DMS 273 treated with DMSO at 0.1 percent for 48 hours (cell line): ENCODE measurements at regions not wholly inside any gene's neighbourhood (a gene's known extent, or its start where the extent isn't known, plus 50 kb on each side); places are given as distances from the start of the nearest gene placed in this dataset.

Source experiments
- DNase-seq: peaks from one replicate; lab custom pipeline; 2025; lab: John Stamatoyannopoulos, UW

DNA sequence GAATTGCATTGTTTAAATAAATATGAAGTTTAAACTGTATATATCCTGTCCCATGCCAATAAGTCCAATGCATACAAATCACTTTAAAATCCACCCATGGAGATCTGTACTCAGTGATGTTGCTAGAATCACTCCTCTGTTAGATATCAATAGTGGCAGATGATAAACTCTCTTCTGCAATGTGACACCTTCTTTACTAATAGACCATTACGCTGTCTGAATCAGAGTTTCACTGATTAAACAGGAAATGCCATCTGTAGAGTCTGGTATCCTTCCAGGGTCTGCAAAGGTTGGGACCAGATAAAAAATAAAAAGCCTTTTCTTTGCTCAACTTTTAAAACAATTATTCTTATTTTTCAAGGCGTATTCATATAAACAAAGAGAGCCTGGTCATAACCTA, 134.5 kb downstream of the EDN3 start:
- peak; percentile 49 for DNase-seq

DNA sequence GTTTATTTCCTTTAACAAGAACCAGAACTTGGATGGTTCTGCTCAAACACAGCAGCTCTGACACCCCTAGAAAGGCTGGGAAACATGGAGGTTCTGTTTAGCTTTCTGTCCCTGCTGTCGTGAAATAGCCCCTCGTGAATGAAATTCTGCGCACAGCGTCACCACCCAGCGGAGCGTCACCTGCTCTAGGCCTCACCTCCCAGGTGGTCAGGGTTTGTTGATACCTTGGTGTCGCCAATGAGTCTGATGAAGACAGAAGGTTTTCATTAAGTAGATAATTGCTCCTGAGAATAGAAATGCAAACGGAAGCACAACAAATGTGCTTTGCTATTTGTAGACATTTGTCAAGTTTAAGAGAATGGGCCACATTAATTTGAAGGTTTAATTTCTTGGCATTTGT, 135.1 kb downstream of the EDN3 start:
- no peak for DNase-seq

DNA sequence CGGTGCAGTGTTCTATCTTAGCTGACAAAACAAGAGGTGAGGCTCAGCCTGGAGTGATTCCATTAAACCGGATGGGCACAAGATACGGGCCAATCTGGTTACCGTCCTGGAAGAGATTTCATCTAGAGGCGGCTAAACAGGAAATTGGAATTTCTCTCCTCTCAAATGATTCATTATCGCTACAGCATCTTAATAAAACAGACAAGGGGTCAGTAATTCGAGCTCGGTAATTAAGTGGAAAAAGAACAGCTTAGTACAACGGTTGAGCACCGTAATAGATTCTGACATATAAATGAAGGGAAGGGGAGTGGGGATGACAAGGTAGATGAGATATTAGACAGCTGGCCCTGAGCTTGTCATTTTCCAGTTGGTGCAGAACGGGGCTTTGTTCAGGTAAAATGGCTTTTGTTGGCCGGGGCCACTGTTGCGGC, 137.2 kb downstream of the EDN3 start:
- no peak for DNase-seq

DNA sequence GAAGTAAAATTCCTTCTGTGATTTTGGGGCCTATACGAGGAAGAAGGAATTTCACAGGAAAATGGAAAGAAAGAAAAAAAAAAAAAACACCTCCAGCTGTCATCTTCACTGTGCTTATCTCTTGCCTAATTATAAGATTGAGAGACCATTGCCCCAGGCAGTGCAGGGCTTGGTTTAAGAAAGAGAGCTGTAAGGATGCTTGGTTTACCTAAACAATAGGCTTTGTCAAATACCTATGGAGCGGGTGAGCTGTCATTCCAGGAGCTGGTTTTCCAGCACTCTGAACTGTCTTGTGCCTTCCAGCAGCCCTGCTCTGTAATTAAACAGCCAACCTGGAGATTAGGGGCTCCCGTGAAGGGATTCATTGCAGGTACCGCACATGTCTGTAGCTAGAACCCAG, 137.8 kb downstream of the EDN3 start:
- DNase-seq, result no peak

DNA sequence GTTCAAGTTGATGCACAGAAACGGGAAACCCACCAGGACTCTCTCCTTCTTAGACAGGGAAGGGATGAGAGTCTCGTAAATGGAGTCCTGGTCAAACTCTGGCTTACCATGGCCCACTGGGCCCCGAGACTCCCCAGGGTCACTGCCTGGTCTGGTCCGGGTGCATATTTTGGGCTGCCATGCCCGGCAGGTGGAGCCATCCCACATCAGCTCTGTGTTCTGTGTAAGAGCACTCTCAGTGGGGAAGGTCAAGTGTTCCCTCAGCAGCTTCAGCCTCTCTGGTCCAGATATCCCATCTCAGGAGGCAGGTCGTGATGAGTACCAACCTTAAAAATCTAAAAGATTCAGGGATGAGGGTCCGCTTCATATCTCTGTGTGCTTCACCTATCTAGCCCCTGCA, 138.8 kb downstream of the EDN3 start:
- no peak for DNase-seq

GRCh38 chr20:59441306-59441705, 140.9 kb downstream of the EDN3 start:
- no peak for DNase-seq

DNA sequence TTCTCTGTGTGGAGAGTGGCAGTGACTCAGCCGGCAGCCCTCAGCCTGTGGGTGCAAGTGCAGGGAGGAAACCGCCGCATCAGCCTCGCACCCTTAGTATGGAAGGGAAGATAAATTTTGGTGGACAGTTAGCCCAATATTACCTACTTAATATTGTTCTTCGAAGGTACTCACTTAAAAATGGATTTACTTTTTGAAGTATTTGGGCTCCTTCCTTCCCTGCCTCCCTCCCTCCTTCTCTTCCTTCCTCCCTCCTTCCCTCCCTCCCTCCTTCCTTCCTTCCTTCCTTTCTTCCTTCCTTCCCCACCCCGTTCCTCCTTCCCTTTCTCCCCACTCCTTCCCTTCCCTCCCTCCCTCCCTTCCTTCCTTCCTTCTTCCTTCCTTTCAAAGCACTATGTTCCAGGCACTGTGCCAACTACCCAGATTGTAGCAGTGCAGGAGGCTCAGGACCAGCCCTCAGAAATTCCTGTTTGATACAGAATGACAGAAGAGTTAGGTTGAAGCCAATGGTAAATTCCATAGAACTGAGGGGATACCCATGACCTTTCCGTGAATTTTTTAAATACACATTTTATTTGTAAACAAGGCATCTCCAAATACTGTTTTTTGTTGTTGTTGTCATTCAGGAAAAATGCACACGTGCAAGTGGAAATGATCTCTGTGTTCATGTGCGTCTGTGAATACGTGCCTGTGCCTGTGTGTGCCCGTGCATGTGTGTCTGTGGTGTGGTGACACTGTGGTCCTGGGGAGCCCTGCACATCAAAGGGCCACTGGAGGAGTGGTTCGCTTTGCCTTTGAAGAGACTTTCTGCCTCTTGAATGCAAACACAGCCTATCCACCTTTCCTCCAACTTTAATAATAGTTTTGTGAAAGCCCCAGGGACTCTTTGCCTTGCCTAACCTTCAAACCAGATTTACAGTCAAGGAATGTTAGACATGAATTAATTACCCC, 141.7 kb downstream of the EDN3 start:
- DNase-seq, result peak; percentile 41

DNA sequence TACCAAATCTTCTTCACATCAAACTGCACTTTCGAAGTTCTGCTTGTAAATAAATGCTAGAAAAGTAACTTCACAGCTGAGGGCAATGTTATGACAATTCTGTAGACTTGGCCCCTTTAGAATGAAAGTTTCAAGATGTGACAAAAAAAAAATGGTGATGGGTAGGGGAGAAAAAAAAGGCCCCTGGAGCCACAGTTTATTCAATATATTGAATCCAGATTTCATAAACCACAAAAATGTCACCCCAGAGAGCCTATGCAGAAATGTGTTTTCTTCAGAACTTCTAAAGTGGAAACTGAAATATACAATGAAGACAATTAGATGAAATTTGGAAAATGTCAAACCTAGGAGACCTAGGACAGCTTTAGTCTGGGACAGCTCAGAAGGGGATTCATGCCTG, 143.1 kb downstream of the EDN3 start:
- no peak for DNase-seq

DNA sequence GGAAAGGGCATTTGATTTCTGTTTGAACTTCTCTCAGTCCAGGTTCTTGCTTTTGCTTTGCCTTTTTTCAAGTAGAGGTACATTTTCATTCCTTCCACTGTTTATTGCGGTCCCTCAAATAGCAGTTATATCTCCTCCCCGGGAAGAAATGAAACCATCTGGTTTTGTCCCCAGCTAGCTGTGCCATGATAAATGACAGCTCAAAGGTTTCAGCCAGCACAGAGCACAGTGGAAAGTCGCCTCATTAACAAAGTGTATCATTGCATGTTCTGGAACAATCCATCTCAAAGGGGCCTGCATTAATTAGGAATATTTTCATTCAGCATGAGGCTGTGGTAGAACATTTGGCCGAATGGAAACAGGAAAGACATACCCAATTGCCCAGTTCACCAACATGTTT, 146.0 kb downstream of the EDN3 start:
- no peak for DNase-seq

DNA sequence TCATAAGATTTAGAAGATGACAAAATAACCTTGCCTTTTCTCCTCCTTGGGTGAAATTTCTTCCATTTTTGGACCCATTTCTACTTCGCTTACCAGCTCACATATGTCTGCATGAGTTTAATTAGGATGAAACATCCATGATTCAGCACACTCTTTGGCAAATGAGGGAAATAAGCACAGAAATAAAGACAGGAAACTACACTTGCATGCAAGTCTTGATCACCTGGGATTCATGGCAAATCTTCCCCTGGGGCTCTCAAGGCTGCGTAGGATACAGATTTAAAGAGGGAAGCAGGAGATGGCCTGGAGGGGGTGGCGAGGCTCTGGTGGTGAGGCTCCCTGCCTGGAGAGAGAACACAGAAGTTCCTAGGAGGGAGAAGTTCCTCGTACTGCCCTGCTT, 147.8 kb downstream of the EDN3 start:
- no peak for DNase-seq

- DNase-seq, result no peak
Measured at GRCh38 chr20:59448851-59449444, 148.5 kb downstream of the EDN3 start.

DNA sequence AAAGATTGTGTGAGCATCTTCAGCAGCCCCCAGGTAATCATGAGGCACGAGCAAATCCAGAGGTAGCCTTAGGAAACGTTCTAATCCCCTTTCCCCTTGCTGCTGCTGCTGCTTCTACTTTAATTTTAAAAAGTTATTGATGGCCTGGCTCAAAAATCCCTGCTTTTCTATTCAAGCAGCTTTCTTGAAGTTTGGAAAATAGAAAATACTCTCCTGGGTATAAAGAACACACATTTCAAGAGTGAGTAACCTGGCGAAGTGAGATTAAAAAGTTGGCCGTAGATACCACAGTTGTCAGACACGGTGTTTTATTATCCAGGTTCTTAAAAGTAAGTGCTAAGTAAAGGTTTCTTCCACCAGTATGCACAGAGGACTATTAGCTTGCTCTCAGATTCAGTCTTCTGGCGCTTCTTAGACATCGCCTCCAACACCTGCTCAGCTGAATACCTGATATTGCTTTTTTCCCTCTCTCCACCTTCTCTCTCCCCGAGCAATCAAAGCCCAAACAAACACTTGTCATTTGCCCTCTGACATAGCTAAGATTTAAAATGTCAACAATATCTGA, 150.7 kb downstream of the EDN3 start:
- DNase-seq, result no peak

- DNase-seq, result no peak
Measured at GRCh38 chr20:59451641-59452040, 151.2 kb downstream of the EDN3 start.

DNA sequence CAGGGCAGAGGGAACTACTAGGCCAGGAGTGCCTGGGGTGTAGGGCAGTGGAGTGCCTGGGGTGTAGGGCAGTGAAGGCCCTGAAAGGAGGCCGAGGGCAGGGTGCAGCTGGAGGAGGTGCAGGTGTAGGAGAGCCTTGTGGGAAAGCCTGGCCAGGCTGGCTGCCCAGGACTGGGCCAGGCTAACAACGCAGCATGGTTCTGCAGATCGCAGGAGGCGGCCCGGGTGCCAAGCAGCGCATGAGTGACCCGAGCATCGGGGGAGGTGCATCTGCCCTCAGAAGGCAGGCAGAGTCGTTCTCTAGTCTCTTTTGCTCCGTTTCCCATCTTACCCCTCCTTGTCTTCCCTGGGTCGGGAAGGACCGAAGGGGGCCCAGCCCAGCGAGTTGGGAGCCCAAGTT, 151.5 kb upstream of the PHACTR3 start:
- DNase-seq, result no peak

- no peak for DNase-seq
Measured at GRCh38 chr20:59453759-59454560, 150.4 kb upstream of the PHACTR3 start.

GRCh38 chr20:59455402-59456341, 148.7 kb upstream of the PHACTR3 start:
- DNase-seq, result peak; percentile 51

DNA sequence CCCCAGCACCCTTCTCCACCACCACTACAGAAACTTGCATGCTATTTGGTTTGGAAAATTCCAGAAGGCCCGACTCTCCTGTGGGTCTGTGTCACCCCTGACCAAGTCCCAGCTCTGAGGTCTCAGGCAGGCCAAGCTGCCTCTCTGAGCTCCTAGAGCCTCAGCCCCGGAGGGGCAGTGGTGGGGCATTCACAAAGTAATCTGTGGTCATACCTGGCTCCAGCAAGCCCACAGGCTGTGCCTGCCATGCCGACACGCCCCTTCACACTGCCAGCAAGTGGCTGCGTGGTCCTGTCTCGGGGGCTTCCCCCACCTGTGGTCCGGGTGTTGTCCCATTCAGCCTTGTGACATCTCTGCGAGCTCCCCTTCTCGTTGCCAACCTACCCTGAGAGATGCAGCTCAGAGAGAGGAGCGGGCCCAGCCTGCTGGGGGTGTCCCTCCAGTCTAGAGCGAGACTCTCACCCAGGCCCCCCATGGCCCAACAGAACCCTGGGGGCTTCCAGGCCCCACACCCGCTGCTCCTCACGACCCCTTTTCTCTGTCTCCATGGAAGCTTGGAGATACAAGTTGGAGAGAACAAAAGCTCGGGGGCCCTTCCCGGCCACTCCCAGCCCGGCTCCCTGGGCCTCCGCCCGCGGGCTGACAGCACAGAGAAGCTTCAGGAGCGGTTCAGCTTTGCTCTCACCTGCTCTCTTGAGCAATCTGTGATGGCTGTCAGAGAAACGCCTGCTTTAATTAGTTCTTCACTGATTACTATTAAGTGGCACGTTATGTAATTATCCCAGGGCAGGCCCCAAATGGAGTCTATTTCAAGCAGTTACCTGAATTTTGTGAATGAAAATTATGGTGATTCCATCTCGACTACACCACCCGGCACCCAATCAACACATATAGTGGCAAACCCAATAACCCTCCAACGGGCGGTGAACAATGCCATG, 147.7 kb upstream of the PHACTR3 start:
- no peak for DNase-seq

DNA sequence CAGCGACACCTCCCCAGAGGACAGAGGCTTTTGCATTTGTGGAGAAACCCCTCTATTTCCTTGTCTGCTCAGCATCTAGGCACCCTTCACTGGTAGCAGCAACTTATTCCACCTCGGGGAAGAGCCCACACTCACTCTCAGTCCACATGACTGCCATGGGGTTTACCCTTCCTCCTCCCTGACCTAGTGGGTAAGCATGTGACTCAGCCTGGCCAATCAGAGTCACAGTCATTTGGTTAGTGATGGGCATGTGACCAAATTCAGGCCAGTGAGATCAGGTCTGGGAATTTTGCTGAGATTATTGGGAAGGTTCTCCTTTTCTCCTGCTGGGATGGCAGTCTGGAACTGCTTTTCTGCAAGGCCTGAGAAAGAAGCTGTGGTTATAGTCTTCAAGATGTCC, 145.7 kb upstream of the PHACTR3 start:
- DNase-seq, result no peak

GRCh38 chr20:59459586-59459985, 144.8 kb upstream of the PHACTR3 start:
- DNase-seq, result no peak

- DNase-seq, result no peak
Measured at GRCh38 chr20:59460352-59460751, 144.0 kb upstream of the PHACTR3 start.
